ENCODE measurements at regions not wholly inside any gene's neighbourhood (a gene's known extent, or its start where the extent isn't known, plus 50 kb on each side); places are given as distances from the start of the nearest gene placed in this dataset.

DNA sequence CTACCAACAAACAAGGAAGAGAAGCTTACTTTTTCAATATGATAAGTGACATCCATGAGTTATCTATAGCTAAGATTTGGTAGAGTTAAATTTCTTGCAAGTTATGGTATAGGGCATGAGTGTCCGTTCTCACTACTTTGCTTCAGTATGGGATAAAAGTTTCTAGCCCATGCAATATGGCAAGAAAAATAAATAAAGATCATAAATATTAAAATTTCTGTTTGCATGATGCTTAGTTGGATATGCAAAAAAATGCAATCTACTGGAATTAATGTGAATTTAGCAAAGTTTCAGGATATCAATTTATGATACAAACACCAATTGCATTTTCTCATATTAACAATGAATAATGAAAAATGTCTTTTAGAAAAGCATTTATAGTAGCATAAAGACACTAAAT is 148.7 kb upstream of the ADARB2 start:
- Mint-ChIP-seq H3K27me3 (ENCODE audit: insufficient read depth, low read depth, poor library complexity) (peaks cover 4% of the 10 kb centered on the region), H3K27ac (no peak overlapping the region), H3K36me3 (ENCODE audit: low read depth) (peaks cover 10% of the 10 kb centered on the region; the same call in 2 of the 3 replicates), H3K4me3 (no peak overlapping the region), H3K9me3 (peaks cover 28% of the 10 kb centered on the region), H3K4me1 (no peaks in the 10 kb centered on the region)
- Histone ChIP-seq H2AFZ (no peak overlapping the region), H3K79me2 (replicated peaks; ENCODE audit: insufficient read depth) (no peaks in the 10 kb centered on the region), H3K27ac (ENCODE audit: low read depth) (no peak overlapping the region), H3K27me3 (ENCODE audit: insufficient read depth) (no peaks in the 10 kb centered on the region), H4K20me1 (replicated peaks; ENCODE audit: insufficient read depth) (no peaks in the 10 kb centered on the region), H3K4me1 (ENCODE audit: insufficient read depth) (no peaks in the 10 kb centered on the region), H3K36me3 (ENCODE audit: insufficient read depth) (no peaks in the 10 kb centered on the region), H3K4me3 (no peak overlapping the region), H3K4me2 (no peak overlapping the region), H3F3A (replicated peaks; ENCODE audit: low read depth) (no peaks in the 10 kb centered on the region), H3K9me2 (ENCODE audit: insufficient read depth) (peaks cover under 1% of the 10 kb centered on the region; the same call in 1 of the 2 replicates)
- DNase-seq (ENCODE audit: low spot score) (no peak), ATAC-seq (no peak)
- TF ChIP-seq, protein P1, sequence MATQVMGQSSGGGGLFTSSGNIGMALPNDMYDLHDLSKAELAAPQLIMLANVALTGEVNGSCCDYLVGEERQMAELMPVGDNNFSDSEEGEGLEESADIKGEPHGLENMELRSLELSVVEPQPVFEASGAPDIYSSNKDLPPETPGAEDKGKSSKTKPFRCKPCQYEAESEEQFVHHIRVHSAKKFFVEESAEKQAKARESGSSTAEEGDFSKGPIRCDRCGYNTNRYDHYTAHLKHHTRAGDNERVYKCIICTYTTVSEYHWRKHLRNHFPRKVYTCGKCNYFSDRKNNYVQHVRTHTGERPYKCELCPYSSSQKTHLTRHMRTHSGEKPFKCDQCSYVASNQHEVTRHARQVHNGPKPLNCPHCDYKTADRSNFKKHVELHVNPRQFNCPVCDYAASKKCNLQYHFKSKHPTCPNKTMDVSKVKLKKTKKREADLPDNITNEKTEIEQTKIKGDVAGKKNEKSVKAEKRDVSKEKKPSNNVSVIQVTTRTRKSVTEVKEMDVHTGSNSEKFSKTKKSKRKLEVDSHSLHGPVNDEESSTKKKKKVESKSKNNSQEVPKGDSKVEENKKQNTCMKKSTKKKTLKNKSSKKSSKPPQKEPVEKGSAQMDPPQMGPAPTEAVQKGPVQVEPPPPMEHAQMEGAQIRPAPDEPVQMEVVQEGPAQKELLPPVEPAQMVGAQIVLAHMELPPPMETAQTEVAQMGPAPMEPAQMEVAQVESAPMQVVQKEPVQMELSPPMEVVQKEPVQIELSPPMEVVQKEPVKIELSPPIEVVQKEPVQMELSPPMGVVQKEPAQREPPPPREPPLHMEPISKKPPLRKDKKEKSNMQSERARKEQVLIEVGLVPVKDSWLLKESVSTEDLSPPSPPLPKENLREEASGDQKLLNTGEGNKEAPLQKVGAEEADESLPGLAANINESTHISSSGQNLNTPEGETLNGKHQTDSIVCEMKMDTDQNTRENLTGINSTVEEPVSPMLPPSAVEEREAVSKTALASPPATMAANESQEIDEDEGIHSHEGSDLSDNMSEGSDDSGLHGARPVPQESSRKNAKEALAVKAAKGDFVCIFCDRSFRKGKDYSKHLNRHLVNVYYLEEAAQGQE (IDR thresholded peaks at IDR 0.05; ENCODE audit: unreplicated experiment): no peak
- TF ChIP-seq EZH2 (IDR thresholded peaks at IDR 0.05; ENCODE audit: low read depth, unreplicated experiment) (no peak), JUNB (IDR thresholded peaks at IDR 0.05; ENCODE audit: unreplicated experiment) (no peak), NANOG (IDR thresholded peaks at IDR 0.05; ENCODE audit: borderline replicate concordance) (no peak), EZH2phosphoT487 (IDR thresholded peaks at IDR 0.05; ENCODE audit: unreplicated experiment) (no peak), ZNF331 (CRISPR knock-in tag; IDR thresholded peaks at IDR 0.05; ENCODE audit: low read depth) (no peak), STAT1 (IDR thresholded peaks at IDR 0.05; ENCODE audit: unreplicated experiment) (no peak), POLR2AphosphoS5 (IDR thresholded peaks at IDR 0.05; ENCODE audit: low read depth) (no peak), CREB1 (CRISPR knock-in tag; IDR thresholded peaks at IDR 0.05; ENCODE audit: low read depth) (no peak), ZNF114 (CRISPR knock-in tag; IDR thresholded peaks at IDR 0.05) (no peak)
- TF ChIP-seq, protein P2, sequence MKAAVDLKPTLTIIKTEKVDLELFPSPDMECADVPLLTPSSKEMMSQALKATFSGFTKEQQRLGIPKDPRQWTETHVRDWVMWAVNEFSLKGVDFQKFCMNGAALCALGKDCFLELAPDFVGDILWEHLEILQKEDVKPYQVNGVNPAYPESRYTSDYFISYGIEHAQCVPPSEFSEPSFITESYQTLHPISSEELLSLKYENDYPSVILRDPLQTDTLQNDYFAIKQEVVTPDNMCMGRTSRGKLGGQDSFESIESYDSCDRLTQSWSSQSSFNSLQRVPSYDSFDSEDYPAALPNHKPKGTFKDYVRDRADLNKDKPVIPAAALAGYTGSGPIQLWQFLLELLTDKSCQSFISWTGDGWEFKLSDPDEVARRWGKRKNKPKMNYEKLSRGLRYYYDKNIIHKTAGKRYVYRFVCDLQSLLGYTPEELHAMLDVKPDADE (IDR thresholded peaks at IDR 0.05): no peak
- TF ChIP-seq, protein P3, sequence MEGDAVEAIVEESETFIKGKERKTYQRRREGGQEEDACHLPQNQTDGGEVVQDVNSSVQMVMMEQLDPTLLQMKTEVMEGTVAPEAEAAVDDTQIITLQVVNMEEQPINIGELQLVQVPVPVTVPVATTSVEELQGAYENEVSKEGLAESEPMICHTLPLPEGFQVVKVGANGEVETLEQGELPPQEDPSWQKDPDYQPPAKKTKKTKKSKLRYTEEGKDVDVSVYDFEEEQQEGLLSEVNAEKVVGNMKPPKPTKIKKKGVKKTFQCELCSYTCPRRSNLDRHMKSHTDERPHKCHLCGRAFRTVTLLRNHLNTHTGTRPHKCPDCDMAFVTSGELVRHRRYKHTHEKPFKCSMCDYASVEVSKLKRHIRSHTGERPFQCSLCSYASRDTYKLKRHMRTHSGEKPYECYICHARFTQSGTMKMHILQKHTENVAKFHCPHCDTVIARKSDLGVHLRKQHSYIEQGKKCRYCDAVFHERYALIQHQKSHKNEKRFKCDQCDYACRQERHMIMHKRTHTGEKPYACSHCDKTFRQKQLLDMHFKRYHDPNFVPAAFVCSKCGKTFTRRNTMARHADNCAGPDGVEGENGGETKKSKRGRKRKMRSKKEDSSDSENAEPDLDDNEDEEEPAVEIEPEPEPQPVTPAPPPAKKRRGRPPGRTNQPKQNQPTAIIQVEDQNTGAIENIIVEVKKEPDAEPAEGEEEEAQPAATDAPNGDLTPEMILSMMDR (conservative IDR thresholded peaks at IDR 0.05; ENCODE audit: low read depth in 2 of 2): no peak
- TF ChIP-seq, protein P4, sequence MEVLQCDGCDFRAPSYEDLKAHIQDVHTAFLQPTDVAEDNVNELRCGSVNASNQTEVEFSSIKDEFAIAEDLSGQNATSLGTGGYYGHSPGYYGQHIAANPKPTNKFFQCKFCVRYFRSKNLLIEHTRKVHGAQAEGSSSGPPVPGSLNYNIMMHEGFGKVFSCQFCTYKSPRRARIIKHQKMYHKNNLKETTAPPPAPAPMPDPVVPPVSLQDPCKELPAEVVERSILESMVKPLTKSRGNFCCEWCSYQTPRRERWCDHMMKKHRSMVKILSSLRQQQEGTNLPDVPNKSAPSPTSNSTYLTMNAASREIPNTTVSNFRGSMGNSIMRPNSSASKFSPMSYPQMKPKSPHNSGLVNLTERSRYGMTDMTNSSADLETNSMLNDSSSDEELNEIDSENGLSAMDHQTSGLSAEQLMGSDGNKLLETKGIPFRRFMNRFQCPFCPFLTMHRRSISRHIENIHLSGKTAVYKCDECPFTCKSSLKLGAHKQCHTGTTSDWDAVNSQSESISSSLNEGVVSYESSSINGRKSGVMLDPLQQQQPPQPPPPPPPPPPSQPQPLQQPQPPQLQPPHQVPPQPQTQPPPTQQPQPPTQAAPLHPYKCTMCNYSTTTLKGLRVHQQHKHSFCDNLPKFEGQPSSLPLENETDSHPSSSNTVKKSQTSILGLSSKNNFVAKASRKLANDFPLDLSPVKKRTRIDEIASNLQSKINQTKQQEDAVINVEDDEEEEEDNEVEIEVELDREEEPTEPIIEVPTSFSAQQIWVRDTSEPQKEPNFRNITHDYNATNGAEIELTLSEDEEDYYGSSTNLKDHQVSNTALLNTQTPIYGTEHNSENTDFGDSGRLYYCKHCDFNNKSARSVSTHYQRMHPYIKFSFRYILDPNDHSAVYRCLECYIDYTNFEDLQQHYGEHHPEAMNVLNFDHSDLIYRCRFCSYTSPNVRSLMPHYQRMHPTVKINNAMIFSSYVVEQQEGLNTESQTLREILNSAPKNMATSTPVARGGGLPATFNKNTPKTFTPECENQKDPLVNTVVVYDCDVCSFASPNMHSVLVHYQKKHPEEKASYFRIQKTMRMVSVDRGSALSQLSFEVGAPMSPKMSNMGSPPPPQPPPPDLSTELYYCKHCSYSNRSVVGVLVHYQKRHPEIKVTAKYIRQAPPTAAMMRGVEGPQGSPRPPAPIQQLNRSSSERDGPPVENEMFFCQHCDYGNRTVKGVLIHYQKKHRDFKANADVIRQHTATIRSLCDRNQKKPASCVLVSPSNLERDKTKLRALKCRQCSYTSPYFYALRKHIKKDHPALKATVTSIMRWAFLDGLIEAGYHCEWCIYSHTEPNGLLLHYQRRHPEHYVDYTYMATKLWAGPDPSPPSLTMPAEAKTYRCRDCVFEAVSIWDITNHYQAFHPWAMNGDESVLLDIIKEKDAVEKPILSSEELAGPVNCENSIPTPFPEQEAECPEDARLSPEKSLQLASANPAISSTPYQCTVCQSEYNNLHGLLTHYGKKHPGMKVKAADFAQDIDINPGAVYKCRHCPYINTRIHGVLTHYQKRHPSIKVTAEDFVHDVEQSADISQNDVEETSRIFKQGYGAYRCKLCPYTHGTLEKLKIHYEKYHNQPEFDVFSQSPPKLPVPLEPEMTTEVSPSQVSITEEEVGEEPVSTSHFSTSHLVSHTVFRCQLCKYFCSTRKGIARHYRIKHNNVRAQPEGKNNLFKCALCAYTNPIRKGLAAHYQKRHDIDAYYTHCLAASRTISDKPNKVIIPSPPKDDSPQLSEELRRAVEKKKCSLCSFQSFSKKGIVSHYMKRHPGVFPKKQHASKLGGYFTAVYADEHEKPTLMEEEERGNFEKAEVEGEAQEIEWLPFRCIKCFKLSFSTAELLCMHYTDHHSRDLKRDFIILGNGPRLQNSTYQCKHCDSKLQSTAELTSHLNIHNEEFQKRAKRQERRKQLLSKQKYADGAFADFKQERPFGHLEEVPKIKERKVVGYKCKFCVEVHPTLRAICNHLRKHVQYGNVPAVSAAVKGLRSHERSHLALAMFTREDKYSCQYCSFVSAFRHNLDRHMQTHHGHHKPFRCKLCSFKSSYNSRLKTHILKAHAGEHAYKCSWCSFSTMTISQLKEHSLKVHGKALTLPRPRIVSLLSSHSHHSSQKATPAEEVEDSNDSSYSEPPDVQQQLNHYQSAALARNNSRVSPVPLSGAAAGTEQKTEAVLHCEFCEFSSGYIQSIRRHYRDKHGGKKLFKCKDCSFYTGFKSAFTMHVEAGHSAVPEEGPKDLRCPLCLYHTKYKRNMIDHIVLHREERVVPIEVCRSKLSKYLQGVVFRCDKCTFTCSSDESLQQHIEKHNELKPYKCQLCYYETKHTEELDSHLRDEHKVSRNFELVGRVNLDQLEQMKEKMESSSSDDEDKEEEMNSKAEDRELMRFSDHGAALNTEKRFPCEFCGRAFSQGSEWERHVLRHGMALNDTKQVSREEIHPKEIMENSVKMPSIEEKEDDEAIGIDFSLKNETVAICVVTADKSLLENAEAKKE (CRISPR knock-in tag; IDR thresholded peaks at IDR 0.05): no peak
